GM23338 (cell line): ENCODE measurements at regions not wholly inside any gene's neighbourhood (a gene's known extent, or its start where the extent isn't known, plus 50 kb on each side); places are given as distances from the start of the nearest gene placed in this dataset.

ENCODE experiments used
- EZH2 ChIP-seq: fragments of 200-600 bp; sonication (generic); IDR thresholded peaks from one replicate; pipeline ENCODE4 v1.8.0; 2017; ENCODE audit warnings: antibody characterized with exemption, mild to moderate bottlenecking, low read depth; ENCODE audit not compliant: unreplicated experiment
- JUNB ChIP-seq: IDR thresholded peaks from one replicate; pipeline ENCODE4 v1.6.1; 2016; ENCODE audit warnings: antibody characterized with exemption; ENCODE audit not compliant: unreplicated experiment
- POLR2AphosphoS5 ChIP-seq: IDR thresholded peaks from 2 replicates; pipeline ENCODE4 v1.6.1; 2016; ENCODE audit warnings: antibody characterized with exemption, low read depth
- TF ChIP-seq, protein P1 (sequence below), 2 experiments: fragments of 200-600 bp in 1 of 2; sonication (generic) in 1 of 2; conservative IDR thresholded peaks; 2 replicates each; pipeline versions ENCODE4 v1.5.1 to v1.6.1; 2016 to 2017; ENCODE audit warnings: antibody characterized with exemption in 2 of 2, low read depth in 2 of 2, mild to moderate bottlenecking in 2 of 2, moderate library complexity in 1 of 2

DNA sequence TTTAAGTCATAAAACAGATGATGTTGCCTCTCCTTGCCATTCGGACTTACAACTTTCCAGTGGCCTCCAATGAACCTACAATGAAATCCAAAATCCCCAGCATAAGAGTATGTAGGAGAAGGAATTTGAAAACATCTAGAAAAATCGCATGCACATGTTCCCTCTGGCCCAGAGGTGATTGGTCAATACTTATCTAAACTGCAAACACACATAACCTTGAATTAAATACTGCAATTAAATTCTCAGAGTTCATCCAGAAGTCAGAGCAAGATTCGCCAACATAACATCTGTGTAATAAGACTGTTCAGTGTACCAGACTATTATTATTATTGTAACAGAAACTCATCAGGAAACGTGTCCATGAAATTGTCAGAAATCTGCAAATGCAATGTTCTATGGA is 82.2 kb upstream of the USP29 start:
- TF ChIP-seq, protein P1, sequence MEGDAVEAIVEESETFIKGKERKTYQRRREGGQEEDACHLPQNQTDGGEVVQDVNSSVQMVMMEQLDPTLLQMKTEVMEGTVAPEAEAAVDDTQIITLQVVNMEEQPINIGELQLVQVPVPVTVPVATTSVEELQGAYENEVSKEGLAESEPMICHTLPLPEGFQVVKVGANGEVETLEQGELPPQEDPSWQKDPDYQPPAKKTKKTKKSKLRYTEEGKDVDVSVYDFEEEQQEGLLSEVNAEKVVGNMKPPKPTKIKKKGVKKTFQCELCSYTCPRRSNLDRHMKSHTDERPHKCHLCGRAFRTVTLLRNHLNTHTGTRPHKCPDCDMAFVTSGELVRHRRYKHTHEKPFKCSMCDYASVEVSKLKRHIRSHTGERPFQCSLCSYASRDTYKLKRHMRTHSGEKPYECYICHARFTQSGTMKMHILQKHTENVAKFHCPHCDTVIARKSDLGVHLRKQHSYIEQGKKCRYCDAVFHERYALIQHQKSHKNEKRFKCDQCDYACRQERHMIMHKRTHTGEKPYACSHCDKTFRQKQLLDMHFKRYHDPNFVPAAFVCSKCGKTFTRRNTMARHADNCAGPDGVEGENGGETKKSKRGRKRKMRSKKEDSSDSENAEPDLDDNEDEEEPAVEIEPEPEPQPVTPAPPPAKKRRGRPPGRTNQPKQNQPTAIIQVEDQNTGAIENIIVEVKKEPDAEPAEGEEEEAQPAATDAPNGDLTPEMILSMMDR (conservative IDR thresholded peaks at IDR 0.05; ENCODE audit: low read depth in 2 of 2): no peak
- TF ChIP-seq EZH2: no peak
- TF ChIP-seq POLR2AphosphoS5: no peak
- TF ChIP-seq JUNB: no peak
